OCI-M1 (cell line): ENCODE measurements at regions not wholly inside any gene's neighbourhood (a gene's known extent, or its start where the extent isn't known, plus 50 kb on each side); places are given as distances from the start of the nearest gene placed in this dataset.
"Not testable (repeated sequence)": the region's sequence is repeated elsewhere in the genome, so short reads cannot be mapped to it uniquely, and the experiment has no call there.

Source experiments
- DNase-seq: peaks from one replicate; lab custom pipeline; 2025; lab: John Stamatoyannopoulos, UW

DNA sequence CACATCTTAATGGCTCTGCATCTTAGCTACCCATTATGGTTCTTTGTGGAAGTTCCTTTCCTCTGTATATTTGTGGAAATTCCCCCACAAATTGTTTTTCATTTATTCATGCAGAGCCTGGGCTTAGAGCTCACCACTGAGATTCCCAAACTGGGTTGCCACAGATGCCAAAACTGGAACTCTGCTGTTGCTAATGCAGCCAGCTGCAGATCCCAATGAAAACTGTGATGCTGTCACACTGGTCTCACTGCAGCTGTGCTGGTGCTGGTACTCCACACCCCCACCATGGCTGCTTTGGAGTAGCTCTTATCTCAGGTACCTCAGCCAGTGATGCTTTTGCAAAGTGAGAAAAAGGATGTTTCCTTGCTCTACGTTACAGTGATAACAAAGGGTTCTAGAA lies 87.7 kb downstream of the DCK start:
- DNase-seq, result no peak

DNA sequence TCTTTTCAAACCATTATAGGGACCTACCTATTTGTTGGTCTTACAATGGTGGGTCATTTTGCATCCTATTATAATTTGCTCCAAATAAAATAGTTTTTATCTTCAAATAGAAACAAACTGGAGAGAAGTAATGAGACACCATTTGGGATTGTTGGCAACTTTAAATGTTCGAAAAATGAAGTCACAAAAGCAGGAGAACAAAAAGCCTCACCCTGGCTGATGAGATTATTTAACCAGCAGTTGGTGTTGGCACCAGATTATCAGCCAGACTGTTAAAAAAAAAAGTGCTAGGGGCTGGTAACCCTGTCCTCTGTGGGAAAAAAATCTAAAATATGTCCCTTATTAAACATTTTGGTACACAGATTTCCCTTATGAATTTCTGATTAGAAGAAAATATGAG lies 100.3 kb downstream of the DCK start:
- DNase-seq, result no peak

DNA sequence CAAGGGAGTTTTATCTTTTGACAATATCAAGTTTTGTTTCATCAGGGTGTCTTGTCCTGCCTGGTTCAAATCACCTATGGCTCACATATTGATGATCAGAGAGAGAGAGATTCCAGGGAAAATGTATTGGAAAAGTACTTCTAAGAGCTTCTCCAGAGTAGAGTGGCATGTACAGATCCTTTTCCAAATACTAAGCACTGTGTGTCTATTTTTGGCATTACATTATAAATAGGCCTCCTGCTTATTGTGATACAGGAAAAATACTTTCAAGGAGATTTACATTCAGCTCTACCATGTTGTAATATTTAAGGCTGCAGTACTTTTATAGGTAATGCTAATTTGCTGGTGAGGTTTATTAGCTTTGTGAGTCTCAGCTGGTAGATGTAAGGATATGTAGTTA lies 100.8 kb downstream of the DCK start:
- DNase-seq, result no peak

DNA sequence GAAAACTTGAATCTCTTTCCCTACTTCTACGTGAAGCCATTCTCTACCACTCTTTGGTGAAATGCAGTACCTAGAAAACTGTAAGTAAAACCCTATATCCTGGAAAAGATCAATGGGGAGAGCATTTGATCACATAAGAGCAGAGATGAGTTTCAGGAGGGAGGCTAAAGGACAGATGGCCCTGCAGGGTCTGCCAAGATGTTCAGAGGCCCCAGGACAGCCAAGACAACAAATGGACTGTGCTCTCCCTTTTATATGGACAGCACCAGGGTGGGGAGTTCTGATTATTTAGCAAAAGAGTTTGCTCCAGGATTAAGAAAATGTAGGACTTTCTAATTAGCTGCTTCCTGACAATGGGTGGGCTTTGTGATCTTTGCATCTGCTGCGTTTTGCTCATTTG lies 101.7 kb downstream of the DCK start:
- no peak for DNase-seq

DNA sequence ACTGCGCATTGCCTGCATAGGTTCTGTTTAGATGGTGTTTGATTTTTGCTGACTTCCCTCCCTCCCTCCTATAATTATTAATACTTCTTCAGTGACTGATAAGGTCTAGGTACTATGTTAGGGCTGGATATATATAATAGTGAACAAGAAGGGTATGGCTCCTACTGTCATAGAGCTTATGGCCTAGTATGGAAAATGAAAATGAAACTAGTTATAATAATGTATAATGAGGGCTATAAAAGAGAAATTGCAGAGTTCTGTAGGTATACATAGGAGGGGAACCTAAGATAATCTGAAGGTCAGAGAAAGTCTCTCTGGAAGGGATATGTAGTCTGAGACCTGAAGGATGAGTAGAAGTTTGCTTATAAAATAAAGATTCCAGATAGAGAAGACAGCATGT lies 102.1 kb downstream of the DCK start:
- DNase-seq, result peak; percentile 75

DNA sequence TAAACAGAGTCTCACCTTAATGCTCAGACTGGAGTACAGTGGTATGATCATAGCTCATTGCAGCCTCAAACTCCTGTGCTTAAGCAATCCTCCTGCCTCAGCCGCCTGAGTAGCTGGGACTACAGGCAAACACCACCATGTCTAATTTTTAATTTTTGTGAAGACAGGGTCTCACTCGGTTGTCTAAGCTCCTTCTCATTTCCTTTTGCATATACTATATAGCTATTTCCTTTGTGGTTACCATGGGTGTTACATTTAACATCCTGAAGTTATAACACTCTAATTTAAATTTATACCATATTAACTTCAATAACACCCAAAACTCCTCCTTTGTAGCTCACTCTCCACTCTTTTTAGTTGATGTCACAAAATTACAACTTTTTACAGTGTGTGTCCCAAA lies 114.3 kb downstream of the DCK start:
- DNase-seq, result no peak

DNA sequence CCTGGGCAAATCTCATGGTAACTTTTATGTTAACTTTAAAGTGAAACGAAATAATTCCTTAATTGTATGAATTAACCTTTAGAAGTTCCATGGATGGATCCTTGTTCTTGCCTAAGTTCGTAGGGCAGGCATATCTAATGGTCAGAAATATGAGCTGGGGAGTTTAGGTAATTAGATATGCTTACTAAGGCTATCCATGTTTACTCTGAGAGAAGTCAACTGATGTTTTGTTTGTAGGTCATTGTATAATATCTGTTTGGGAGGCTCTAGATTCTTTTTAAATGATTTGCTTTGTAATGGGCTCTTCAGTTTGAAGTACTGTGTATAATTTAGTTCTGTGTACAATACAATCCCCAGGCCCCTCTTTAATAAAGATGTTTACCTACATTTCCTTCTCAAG lies 117.0 kb downstream of the DCK start:
- no peak for DNase-seq

DNA sequence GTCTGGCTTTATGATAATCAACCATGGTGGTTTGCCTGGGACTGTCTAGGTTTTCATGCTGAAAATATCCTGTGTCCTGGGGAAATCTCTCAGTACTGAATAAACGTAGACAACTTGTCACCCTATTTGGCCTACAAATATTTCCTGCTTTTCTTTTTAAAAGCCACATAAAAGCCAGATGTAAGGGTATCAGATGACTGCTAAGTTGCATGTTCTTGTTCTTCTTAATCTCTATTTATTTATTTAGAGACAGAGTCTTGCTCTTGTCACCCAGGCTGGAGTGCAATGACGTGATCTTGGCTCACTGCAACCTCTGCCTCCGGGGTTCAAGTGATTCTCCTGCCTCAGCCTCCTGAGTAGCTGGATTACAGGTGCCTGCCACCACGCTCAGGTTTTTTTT lies 117.7 kb downstream of the DCK start:
- not testable (repeated sequence) for DNase-seq

DNA sequence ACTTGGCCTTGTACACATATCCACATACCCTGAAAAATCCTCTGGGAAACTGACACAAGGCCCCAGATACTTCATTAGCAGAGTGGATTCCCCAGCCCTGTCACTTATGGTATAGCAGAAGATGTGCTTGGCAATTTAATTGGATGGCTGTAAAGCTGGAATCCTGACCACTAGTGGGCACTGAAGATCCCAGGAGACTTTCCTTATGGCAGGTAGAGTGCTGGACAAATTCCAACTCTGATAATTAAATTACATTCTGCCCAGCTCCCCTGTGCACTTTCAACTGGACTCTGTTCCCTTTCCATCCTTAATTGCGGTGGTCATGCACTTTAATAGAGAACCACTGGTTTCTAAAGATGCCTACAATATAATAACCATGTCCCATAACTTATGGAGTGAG lies 119.8 kb downstream of the DCK start:
- DNase-seq, result peak; percentile 26

DNA sequence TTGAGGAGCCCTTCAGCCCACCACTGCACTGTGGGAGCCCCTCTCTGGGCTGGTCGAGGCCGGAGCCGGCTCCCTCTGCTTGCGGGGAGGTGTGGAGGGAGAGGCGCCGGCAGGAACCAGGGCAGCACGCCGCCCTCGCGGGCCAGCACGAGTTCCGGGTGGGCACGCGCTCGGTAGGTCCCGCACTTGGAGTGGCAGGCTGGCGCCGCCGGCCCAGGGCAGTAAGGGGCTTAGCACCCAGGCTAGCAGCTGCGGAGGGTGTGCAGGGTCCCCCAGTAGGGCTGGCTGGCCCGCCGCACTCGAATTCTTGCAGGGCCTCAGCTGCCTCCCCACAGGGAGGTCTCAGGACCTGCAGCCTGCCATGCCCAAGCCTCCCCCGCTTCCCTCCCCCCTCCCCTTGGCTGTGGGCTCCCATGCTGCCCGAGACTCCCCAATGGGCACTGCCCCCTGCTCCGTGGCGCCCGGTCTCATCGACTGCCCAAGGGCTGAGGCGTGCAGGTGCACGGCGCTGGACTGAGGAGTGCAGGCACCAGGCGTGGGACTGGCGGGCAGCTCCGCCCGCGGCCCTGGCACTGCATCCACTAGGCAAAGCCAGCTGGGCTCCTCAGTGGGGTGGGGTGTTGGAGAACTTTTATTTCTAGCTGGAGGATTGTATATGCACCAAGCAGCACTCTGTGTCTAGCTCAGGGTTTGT lies 127.5 kb downstream of the DCK start:
- no peak for DNase-seq

DNA sequence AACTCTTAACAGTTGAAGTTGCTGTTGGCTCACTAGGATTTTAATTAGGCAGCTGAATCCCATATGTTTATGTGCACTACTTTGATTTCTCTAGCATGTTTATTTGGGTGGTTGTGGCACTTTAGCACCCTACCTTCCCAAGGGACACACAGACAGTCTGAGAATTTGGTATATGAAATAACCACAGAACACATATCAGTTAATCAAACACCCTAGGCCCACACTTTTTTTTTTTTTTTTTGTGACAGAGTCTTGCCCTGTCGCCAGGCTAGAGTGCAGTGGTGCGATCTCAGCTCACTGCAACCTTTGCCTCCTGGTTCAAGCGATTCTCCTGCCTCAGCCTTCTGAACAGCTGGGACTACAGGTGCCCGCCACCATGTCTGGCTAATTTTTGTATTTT lies 130.5 kb downstream of the DCK start:
- DNase-seq, result no peak

DNA sequence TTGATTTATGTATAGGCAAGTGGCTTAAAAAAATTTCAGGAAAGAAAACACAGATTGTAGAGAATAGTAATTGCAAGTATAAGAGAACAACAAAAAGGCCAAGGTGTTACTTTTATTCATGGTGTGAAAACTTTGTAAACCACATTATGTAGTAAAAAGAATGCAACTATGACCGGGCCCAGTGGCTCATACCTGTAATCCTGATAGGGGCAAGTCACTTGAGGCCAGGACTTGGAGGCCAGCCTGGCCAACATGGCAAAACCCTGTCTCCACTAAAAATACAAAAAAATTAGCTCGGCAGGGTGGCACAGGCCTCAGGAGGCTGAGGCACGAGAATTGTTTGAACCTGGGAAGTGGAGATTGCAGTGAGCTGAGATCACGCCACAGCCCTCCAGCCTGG lies 131.7 kb downstream of the DCK start:
- DNase-seq, result no peak

DNA sequence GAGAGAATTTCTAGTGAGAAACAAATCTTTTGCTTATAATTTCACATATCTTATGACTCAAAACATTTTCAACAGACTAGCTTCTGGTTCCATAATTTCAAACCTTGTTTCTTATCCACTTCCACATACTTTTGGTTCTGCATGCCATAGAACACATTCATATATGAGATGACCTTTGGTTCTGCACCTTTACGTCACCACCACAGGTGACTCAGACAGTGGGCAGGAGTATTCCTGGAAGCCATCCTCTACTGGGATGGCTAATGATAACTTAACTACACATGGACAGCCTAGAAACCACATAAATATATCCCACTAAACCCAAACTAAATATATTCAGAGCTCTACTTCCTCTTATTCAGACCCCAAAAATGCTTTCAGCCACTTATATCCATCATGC lies 133.3 kb downstream of the DCK start:
- no peak for DNase-seq

DNA sequence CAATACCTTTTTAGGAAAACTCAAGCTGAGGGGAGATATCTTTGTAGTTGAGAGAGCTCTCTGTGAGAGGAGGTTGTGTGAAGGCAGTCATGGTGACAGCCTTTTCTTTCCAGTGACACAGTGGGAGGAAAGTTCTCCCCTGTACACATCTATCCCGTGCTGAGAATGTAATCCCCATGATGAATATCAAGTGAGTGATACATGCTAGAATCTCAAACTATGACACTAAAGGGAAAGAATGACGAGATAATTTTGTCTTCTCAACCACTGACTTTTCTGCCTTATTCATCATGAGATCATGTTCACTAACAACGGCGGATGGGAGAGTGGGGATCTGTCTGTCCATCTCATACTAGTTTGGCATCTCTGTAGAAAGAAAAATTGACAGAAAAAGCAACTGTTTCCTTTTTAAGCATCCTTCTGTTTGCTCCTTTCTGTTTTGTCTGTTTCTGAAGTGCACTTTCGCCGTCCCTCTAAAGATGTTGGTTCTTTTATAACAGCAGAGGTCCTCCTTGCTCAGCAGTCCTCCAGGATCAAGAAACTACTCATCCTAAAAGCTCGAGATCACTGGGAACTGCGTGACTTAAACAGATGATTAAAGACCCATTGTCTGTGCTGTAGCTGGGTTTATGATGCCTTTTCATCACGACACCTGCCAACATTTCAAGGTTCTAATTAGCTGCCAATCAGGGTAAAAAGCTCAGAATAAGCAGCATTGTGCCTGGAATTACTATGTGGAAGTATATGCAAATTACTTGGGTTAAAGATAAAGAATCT lies 137.6 kb downstream of the DCK start:
- DNase-seq, result no peak

DNA sequence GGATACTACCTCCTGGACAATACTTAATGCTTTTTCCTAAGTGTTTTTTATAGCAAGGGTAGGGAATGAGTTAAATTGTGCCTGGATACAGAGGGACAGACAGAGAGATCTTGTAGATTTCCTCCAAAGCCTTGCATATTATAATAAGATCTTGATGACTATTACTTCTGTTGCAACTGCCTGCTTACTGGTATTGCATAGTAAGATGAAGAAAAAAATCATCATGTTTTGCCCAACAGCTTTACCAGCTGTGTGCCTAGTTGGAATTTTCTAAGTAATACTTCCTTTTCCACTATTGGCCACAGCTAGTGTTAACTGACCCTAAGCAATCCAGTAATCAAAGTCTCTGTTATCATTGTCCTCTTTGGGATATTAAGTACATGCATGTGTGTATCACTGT lies 139.0 kb downstream of the DCK start:
- no peak for DNase-seq

DNA sequence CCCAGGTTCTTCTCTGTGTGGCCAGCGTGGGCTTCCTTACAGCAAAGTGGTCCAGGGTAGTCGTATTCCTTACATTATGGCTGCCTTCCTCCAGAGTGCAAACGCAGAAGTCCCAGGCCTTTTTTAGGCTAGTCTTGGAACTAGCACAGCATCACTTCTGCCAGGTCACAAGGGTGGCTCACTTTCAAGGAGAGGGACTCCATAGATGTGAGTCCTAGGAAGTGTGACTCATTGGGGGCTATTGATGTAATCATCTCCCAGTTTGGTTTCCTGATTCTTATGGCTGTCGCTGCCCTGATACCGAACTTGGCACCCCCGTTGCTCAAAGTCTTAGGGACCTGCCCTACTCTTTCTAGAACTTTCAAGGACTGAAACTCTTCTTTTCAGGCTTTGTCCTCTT lies 140.0 kb downstream of the DCK start:
- DNase-seq, result no peak

DNA sequence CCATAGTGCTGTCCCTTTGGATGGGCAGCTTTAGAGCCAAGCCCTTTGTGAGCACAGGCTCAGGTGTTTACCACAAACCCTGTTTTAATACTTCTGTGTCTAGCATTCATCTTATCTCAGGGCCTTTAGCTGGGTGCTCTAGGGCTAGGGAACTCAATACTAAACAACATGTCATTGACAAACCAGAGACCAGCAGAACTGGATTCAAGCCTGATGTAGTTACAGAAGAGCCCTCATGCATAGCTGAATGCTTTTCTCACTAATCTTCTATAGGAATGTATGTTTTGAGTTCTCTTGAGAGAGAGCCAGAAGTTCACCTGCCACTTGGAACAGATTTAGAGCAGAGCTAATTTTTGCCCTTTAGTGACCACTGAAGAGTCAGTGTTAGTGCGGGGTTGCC lies 142.6 kb downstream of the DCK start:
- no peak for DNase-seq

DNA sequence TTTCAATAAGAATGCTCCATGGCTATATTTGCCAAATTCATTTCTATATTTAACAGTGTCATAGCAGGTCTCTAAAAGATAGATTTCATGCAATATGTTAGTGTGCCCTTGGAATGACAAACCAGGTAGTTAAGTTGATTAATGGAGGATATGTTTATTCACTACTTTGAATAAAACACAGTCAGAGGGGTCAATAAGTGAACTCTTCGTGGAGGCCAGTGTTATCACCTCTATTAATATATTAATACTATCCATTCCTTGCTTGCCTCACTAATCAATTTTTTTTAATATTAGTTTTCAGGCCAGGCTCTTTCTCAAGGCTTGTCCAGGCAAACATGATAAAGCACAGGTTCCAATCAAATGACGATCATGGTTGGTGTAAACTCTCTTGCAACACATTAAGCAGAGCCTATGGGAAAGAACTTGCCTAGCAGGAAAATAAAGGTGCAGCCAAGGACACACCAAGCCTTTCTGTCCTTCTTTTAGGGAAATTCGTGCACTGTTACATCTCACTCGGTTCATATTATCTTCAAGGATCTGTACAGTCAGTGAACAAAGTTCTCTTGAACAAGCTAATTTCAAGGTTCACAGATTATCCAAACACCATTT lies 144.7 kb downstream of the DCK start:
- no peak for DNase-seq

DNA sequence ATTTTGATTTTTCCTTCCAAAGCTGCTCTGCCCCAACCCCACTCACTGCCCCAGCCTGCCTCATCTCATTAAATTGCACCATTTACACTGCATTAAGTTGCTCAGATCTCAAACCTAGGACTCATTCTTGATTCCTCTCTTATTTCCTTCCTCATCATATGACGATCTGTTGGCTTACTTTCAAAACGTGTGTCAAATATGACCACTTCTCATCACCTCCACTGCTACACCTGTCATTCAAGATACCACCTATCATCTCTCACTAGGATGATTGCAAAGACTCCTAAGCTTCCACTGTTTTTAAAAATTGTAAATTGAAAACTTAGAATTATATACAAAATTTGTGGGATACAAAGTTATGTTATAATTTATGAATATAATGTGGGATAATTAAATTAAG lies 147.1 kb downstream of the DCK start:
- DNase-seq, result no peak

DNA sequence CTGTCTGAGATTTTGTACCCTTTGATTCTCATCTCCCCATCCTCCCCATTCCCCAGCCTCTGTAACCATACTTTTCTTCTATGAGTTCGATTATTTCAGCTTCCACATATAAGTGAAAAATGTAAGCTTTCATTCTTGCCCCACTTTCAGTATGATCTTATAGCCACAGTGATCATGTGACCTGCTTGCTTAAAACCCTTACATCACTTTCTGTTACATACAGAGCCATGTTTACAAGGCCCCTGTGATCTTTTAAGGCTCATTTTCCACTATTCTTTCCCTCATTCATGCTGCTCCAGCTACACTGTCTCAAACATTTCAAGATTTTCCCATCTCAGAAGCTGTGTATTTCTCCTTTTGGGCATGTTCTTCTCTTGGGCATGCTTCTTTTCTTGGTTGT lies 147.7 kb downstream of the DCK start:
- DNase-seq, result peak; percentile 51

DNA sequence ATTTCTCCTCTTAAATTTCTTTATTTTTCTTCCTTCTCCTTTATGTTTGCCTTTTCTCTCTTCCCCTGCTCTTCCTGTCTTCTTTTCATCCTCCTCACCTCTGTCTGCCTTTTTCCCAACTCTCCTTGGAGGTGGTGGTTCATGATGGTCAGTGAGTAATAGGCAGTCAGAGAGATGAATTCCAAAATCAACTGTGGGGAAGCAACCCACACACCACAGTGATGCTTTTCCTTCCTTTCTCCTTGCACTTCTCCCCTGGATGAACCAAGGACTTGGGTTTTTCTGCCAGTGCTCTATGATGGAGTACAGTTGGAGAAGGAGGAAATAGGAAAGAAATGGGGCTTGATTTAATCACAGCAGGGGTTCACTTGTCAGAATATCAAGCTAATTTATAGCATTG lies 153.8 kb downstream of the DCK start:
- no peak for DNase-seq

DNA sequence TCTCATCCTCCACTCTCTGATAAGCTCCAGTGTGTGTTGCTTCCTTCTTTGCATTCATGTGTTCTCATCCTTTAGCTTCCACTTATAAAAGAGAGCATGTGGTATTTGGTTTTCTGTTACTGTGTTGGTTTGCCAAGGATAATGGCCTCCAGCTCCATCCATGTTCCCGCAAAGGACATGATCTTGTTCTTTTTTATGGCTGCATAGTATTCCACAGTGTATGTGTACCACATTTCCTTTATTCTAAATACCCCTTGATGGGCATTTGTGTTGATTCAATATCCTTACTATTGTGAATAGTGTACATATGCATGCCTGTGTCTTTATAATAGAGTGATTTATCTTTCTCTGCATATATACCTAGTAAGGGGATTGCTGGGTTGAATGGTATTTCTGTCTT lies 155.1 kb downstream of the DCK start:
- no peak for DNase-seq

DNA sequence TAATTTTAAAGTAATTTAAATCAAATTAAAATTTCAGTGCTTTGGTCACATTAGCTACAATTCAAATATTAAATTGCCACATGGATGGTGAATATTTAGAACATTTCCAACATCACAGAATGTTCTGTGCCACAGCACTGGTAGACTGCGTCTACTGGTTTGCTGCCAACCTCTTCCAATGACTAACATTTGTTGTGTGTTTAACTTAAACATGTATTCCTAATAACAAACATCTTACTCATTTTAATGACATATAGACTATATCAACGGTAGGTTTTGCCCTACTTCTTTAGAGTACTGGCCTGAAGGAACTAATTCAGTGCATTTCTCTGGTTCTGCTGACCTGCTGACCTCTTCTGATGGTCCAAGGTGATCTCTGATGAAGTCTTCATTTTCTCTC lies 157.6 kb downstream of the DCK start:
- no peak for DNase-seq

DNA sequence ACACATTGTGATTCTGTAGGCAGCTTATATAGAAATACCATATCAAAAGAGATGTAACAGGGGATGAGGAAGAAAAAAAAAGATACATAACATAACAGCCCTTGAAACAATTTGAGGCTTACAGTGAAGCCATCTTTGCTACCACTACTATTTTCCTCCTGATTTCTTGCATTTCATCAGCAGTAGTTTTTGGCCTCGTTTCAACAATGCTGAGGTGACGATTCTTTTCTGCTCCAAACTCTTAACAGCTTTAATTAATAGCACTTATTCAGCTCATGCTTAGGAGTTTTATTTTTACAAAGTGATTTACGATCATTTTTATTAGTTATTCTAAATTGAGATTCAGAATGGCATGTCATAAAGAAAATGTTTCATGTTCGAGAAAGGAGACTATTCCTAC lies 163.2 kb downstream of the DCK start:
- DNase-seq, result no peak
